Hepatocyte (in vitro differentiated cells): ENCODE measurements at regions not wholly inside any gene's neighbourhood (a gene's known extent, or its start where the extent isn't known, plus 50 kb on each side); places are given as distances from the start of the nearest gene placed in this dataset.
A peak's percentile ranks its signal among the peaks of the same experiment; 100 is the strongest.

Source experiments
- DNase-seq: peaks from one replicate; pipeline ENCODE4 v3.0.0-alpha.2; 2016; ENCODE audit warnings: low spot score
- H2AFZ ChIP-seq: fragments of 200-600 bp; sonication (generic); 2 replicates; pipeline ENCODE4 v1.6.0; 2016; ENCODE audit warnings: antibody characterized with exemption, mild to moderate bottlenecking
- H3K27ac ChIP-seq: fragments of 200-600 bp; sonication (generic); 2 replicates; pipeline ENCODE4 v1.5.1; 2016; ENCODE audit warnings: mild to moderate bottlenecking
- H3K27me3 ChIP-seq: fragments of 200-600 bp; sonication (generic); 2 replicates; pipeline ENCODE4 v1.6.1; 2016
- H3K36me3 ChIP-seq: fragments of 200-600 bp; sonication (generic); replicated peaks from 2 replicates; pipeline ENCODE4 v1.5.1; 2016; ENCODE audit warnings: low read depth; ENCODE audit not compliant: insufficient read depth
- H3K4me1 ChIP-seq: fragments of 200-600 bp; sonication (generic); 2 replicates; pipeline ENCODE4 v1.5.1; 2016; ENCODE audit warnings: mild to moderate bottlenecking, moderate library complexity; ENCODE audit not compliant: insufficient read depth
- H3K4me2 ChIP-seq: fragments of 200-600 bp; sonication (generic); 2 replicates; pipeline ENCODE4 v1.6.0; 2016
- H3K4me3 ChIP-seq: fragments of 200-600 bp; sonication (generic); 2 replicates; pipeline ENCODE4 v1.5.1; 2016; ENCODE audit warnings: mild to moderate bottlenecking
- H3K79me2 ChIP-seq: fragments of 200-600 bp; sonication (generic); 2 replicates; pipeline ENCODE4 v1.6.0; 2017; ENCODE audit warnings: mild to moderate bottlenecking
- H3K9me2 ChIP-seq: fragments of 200-600 bp; sonication (generic); replicated peaks from 2 replicates; pipeline ENCODE4 v1.6.0; 2017; ENCODE audit warnings: mild to moderate bottlenecking; ENCODE audit not compliant: insufficient read depth
- H3K9me3 ChIP-seq: fragments of 200-600 bp; sonication (generic); 2 replicates; pipeline ENCODE4 v1.5.1; 2016; ENCODE audit warnings: low read depth, mild to moderate bottlenecking
- H4K20me1 ChIP-seq: fragments of 200-600 bp; sonication (generic); 2 replicates; pipeline ENCODE4 v1.6.0; 2016; ENCODE audit warnings: mild to moderate bottlenecking; ENCODE audit not compliant: insufficient read depth, poor library complexity, severe bottlenecking
- CTCF ChIP-seq: fragments of 200-600 bp; sonication (generic); IDR thresholded peaks from 2 replicates; pipeline ENCODE4 v1.5.1; 2016; ENCODE audit warnings: antibody characterized with exemption, mild to moderate bottlenecking; ENCODE audit not compliant: poor library complexity
- EZH2 ChIP-seq: fragments of 200-600 bp; sonication (generic); IDR thresholded peaks from 2 replicates; pipeline ENCODE4 v1.6.1; 2016; ENCODE audit warnings: antibody characterized with exemption, mild to moderate bottlenecking, borderline replicate concordance
- EZH2phosphoT487 ChIP-seq: fragments of 200-600 bp; sonication (generic); IDR thresholded peaks from one replicate; pipeline ENCODE4 v1.6.1; 2018; ENCODE audit warnings: antibody characterized with exemption, mild to moderate bottlenecking, low read depth, moderate library complexity; ENCODE audit not compliant: unreplicated experiment, severe bottlenecking
- WGBS: methylation state at CpG from one replicate; pipeline ENCODE4 v1.1.6; 2016; ENCODE audit warnings: low lambda C conversion rate; ENCODE audit errors: missing lambda C conversion rate; 5-methylcytosine and 5-hydroxymethylcytosine counted together

- no peaks in the 10 kb centered on the region for H3K36me3 ChIP-seq
- no peak overlapping the region for H3K4me3 ChIP-seq
- H2AFZ ChIP-seq, result no peak overlapping the region
- H3K9me2 ChIP-seq, result no peaks in the 10 kb centered on the region
- no peaks in the 10 kb centered on the region for H4K20me1 ChIP-seq
- 67% methylated on average over 1 of the region's 1 CpG for WGBS
- peaks cover 6% of the 10 kb centered on the region for H3K4me1 ChIP-seq
- peak; percentile 3 for TF ChIP-seq CTCF
- TF ChIP-seq EZH2phosphoT487, result no peak
- H3K27me3 ChIP-seq, result no peaks in the 10 kb centered on the region
- no peak overlapping the region for H3K4me2 ChIP-seq
- no peaks in the 10 kb centered on the region for H3K9me3 ChIP-seq
- no peak overlapping the region for H3K27ac ChIP-seq
- DNase-seq, result no peak
- H3K79me2 ChIP-seq, result no peaks in the 10 kb centered on the region
Measured at GRCh38 chr1:177567393-177567792, 396.6 kb downstream of the BRINP2 start.

- DNase-seq, result peak; percentile 33
- Histone ChIP-seq H3K4me1 (peaks cover 6% of the 10 kb centered on the region), H3K27ac (peak overlapping the region; percentile 48), H3K36me3 (no peaks in the 10 kb centered on the region), H2AFZ (no peak overlapping the region), H3K4me3 (no peak overlapping the region), H3K9me3 (no peaks in the 10 kb centered on the region), H3K27me3 (no peaks in the 10 kb centered on the region), H3K9me2 (no peaks in the 10 kb centered on the region), H3K79me2 (no peaks in the 10 kb centered on the region), H4K20me1 (no peaks in the 10 kb centered on the region), H3K4me2 (peak overlapping the region; percentile 24)
- WGBS, result 45% methylated on average over 3 of the region's 3 CpGs
- TF ChIP-seq EZH2phosphoT487, result no peak
- TF ChIP-seq CTCF, result no peak
- no peak for TF ChIP-seq EZH2
Measured at GRCh38 chr1:177566495-177566894, 395.7 kb downstream of the BRINP2 start.

GRCh38 chr1:177561436-177561835 is 390.7 kb downstream of the BRINP2 start:
- WGBS, result 65% methylated on average over 1 of the region's 1 CpG
- no peak for TF ChIP-seq EZH2phosphoT487
- no peak for TF ChIP-seq EZH2
- no peak for TF ChIP-seq CTCF
- H3K27me3 ChIP-seq, result no peaks in the 10 kb centered on the region
- H4K20me1 ChIP-seq, result no peaks in the 10 kb centered on the region
- no peaks in the 10 kb centered on the region for H3K9me3 ChIP-seq
- H3K36me3 ChIP-seq, result no peaks in the 10 kb centered on the region
- H2AFZ ChIP-seq, result no peak overlapping the region
- H3K79me2 ChIP-seq, result no peaks in the 10 kb centered on the region
- DNase-seq, result no peak
- H3K4me3 ChIP-seq, result no peak overlapping the region
- no peak overlapping the region for H3K27ac ChIP-seq
- no peaks in the 10 kb centered on the region for H3K9me2 ChIP-seq
- no peak overlapping the region for H3K4me2 ChIP-seq
- no peaks in the 10 kb centered on the region for H3K4me1 ChIP-seq

- Histone ChIP-seq H3K36me3 (no peaks in the 10 kb centered on the region), H4K20me1 (no peaks in the 10 kb centered on the region), H3K4me3 (no peak overlapping the region), H3K9me2 (no peaks in the 10 kb centered on the region), H2AFZ (no peak overlapping the region), H3K4me2 (no peak overlapping the region), H3K9me3 (no peaks in the 10 kb centered on the region), H3K79me2 (no peaks in the 10 kb centered on the region), H3K4me1 (no peaks in the 10 kb centered on the region), H3K27ac (no peak overlapping the region), H3K27me3 (no peaks in the 10 kb centered on the region)
- no peak for DNase-seq
- WGBS, result 87% methylated on average over 1 of the region's 1 CpG
- no peak for TF ChIP-seq EZH2phosphoT487
- TF ChIP-seq CTCF, result no peak
- no peak for TF ChIP-seq EZH2
Measured at GRCh38 chr1:177558372-177558771, 387.6 kb downstream of the BRINP2 start.
